Kidney (tissue), 13 donors: ENCODE measurements at regions not wholly inside any gene's neighbourhood (a gene's known extent, or its start where the extent isn't known, plus 50 kb on each side); places are given as distances from the start of the nearest gene placed in this dataset.

Source experiments
- DNase-seq, 5 donors: peaks; one replicate each; pipeline ENCODE4 v3.0.0-alpha.2; 2013 to 2020
- FAIRE-seq: peaks from 2 replicates; lab custom pipeline; 2012; peaks lifted over from hg19 to GRCh38; lab: Jason Lieb, UNC
- H3K27ac ChIP-seq, 2 donors: one replicate each; pipeline ENCODE4 v1.7.0; 2013; ENCODE audit warnings: low read depth in 2 of 2, low read length in 2 of 2, inconsistent platforms in 1 of 2
- H3K27me3 ChIP-seq: one replicate; pipeline ENCODE4 v1.7.1; 2013; ENCODE audit warnings: low read length, inconsistent platforms; ENCODE audit not compliant: control insufficient read depth, insufficient read depth
- H3K36me3 ChIP-seq, 3 donors: one replicate each; pipeline versions ENCODE4 v1.7.0 to v1.7.1; 2013; ENCODE audit warnings: low read length in 3 of 3, control low read depth in 1 of 3, inconsistent platforms in 1 of 3; ENCODE audit not compliant: insufficient read depth in 3 of 3, control insufficient read depth in 2 of 3
- H3K4me1 ChIP-seq, 3 donors: one replicate each; pipeline versions ENCODE4 v1.7.0 to v1.7.1; 2013; ENCODE audit warnings: low read length in 3 of 3, inconsistent platforms in 1 of 3, low read depth in 1 of 3; ENCODE audit not compliant: control insufficient read depth in 2 of 3, insufficient read depth in 2 of 3
- H3K4me3 ChIP-seq, 3 donors: one replicate each; pipeline versions ENCODE4 v1.7.0 to v1.8.1; 2013; ENCODE audit warnings: low read length in 3 of 3, control low read depth in 1 of 3, inconsistent platforms in 1 of 3
- H3K9ac ChIP-seq, 3 donors: one replicate each; pipeline versions ENCODE4 v1.7.0 to v1.7.1; 2013; ENCODE audit warnings: low read length in 3 of 3, control low read depth in 1 of 3, inconsistent platforms in 1 of 3
- H3K9me3 ChIP-seq, 3 donors: one replicate each; pipeline versions ENCODE4 v1.7.0 to v1.7.1; 2013; ENCODE audit warnings: low read length in 3 of 3, control low read depth in 1 of 3, inconsistent platforms in 1 of 3; ENCODE audit not compliant: control insufficient read depth in 2 of 3, insufficient read depth in 1 of 3
- CTCF ChIP-seq: IDR thresholded peaks from 3 replicates; pipeline ENCODE4 v1.5.1; 2012; ENCODE audit warnings: mild to moderate bottlenecking, moderate library complexity, borderline replicate concordance; ENCODE audit not compliant: insufficient read depth; ENCODE audit errors: extremely low read depth
- intact Hi-C: fragments of 100-400 bp; cut with DNase I; formaldehyde crosslinking; loops from one replicate; pipeline ENCODE4 v1.11.1; 2022
- donor health status: control.
- donor health status: control.
- donor health status: control.
- donor health status: control.
- donor health status: control.
- donor health status: DM: yes; HTN: yes; CAD: no.
- donor health status: Normal renal cell carcinoma (clear cell type).

DNA sequence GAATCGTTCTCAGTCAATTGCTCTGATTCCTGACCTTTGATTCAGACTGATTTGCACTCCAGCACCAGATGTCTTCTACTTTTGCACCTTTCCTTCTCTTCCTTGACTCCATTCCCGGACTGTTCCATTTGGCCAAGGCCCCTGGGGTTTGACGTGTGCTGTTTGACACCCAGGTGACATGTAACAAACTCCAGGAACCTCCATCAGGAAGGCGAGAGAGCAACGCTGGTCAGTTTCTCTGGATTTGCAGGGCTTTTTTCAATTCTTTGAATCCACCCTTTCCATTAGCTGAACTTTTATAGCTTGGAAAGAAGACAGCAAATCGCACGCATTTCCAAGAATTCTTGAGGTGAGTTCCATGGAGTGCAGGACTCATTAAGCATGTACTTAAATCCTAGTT is 98.4 kb upstream of the FOXF1 start:
- H3K36me3 ChIP-seq = no peaks in the 10 kb centered on the region
- no peak for DNase-seq
- H3K27ac ChIP-seq = no peak overlapping the region
- no peaks in the 10 kb centered on the region for H3K27me3 ChIP-seq
- intact Hi-C loops = no loop called here
- no peaks in the 10 kb centered on the region for H3K4me1 ChIP-seq
- no peak for TF ChIP-seq CTCF
- H3K9me3 ChIP-seq = peaks cover 0 to 19% (median 4%) of the 10 kb centered on the region in 3 donors
- FAIRE-seq = no peak
- no peak overlapping the region for H3K4me3 ChIP-seq
- H3K9ac ChIP-seq = no peak overlapping the region

GRCh38 chr16:86414991-86415740 is 95.2 kb upstream of the FOXF1 start:
- FAIRE-seq (no peak), DNase-seq (peak in 1 of 5 donors; percentile 62)
- Histone ChIP-seq H3K27ac (no peak overlapping the region), H3K4me3 (no peak overlapping the region), H3K9me3 (peaks cover 2 to 19% (median 4%) of the 10 kb centered on the region in 3 donors), H3K36me3 (no peaks in the 10 kb centered on the region), H3K27me3 (no peaks in the 10 kb centered on the region), H3K9ac (no peak overlapping the region), H3K4me1 (no peaks in the 10 kb centered on the region)
- TF ChIP-seq CTCF = no peak
- intact Hi-C loops = no loop called here

DNA sequence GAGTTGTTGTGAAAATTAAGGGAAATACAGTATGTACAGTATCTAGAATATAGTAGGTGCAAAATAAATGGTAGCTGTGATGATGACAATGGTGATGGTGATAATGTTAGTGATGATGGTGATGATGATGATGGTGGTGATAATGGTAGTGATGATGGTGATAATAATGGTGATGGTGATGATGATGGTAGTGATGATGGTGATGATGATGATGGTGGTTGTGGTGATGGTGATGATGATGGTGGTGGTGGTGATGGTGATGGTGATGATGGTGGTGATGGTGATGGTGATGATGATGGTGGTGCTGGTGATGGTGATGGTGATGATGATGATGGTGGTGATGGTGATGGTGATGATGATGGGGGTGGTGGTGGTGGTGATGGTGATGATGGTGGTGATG is 91.3 kb upstream of the FOXF1 start:
- Histone ChIP-seq H3K27ac (no peak overlapping the region), H3K9ac (no peak overlapping the region), H3K4me1 (no peaks in the 10 kb centered on the region), H3K36me3 (no peaks in the 10 kb centered on the region), H3K27me3 (no peaks in the 10 kb centered on the region), H3K9me3 (peaks cover 2 to 9% (median 3%) of the 10 kb centered on the region in 3 donors), H3K4me3 (no peak overlapping the region)
- TF ChIP-seq CTCF = no peak
- intact Hi-C loops = no loop called here
- DNase-seq (no peak), FAIRE-seq (no peak)
